SK-N-MC (cell line): ENCODE measurements at regions not wholly inside any gene's neighbourhood (a gene's known extent, or its start where the extent isn't known, plus 50 kb on each side); places are given as distances from the start of the nearest gene placed in this dataset.

ENCODE experiments used
- EZH2 ChIP-seq: fragments of 200-600 bp; sonication (generic); IDR thresholded peaks from one replicate; pipeline ENCODE4 v1.6.1; 2017; ENCODE audit warnings: antibody characterized with exemption
- FOXP2 ChIP-seq: optimal IDR thresholded peaks from 2 replicates; pipeline ENCODE3; 2011; ENCODE audit warnings: mild to moderate bottlenecking, moderate library complexity; ENCODE audit not compliant: insufficient read depth; ENCODE audit errors: extremely low read length, control extremely low read depth
- POLR2AphosphoS5 ChIP-seq: IDR thresholded peaks from 2 replicates; pipeline ENCODE4 v1.6.1; 2012; ENCODE audit warnings: mild to moderate bottlenecking, low read depth, low read length, borderline replicate concordance

DNA sequence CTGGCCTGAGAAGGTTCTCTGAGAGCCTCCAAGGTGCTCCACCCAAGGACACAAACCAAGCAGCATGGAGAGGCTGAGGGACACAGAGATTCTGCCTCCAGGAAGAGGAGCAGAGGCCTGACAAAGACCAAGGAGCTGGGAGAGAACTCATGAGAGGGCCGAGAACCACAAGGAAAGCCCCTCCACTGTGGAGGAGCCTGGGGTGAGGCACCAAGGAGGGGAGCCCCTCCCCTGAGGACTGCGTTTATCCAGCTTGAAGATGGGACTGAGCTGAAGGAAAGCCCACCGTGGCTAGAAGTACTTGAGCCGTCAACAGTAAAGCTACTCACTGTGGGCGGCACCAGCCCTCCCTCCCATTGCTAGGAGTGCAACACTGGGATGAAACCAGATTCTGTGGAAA is 63.1 kb upstream of the MEF2A start:
- TF ChIP-seq POLR2AphosphoS5 (no peak), EZH2 (no peak), FOXP2 (no peak)
